Fibroblast of the conjunctiva (primary cell): ENCODE measurements at regions not wholly inside any gene's neighbourhood (a gene's known extent, or its start where the extent isn't known, plus 50 kb on each side); places are given as distances from the start of the nearest gene placed in this dataset.
"Not testable (repeated sequence)": the region's sequence is repeated elsewhere in the genome, so short reads cannot be mapped to it uniquely, and the experiment has no call there.

Source experiments
- DNase-seq: peaks from one replicate; pipeline ENCODE4 v3.0.0-alpha.2; 2010; ENCODE audit warnings: low read depth

DNA sequence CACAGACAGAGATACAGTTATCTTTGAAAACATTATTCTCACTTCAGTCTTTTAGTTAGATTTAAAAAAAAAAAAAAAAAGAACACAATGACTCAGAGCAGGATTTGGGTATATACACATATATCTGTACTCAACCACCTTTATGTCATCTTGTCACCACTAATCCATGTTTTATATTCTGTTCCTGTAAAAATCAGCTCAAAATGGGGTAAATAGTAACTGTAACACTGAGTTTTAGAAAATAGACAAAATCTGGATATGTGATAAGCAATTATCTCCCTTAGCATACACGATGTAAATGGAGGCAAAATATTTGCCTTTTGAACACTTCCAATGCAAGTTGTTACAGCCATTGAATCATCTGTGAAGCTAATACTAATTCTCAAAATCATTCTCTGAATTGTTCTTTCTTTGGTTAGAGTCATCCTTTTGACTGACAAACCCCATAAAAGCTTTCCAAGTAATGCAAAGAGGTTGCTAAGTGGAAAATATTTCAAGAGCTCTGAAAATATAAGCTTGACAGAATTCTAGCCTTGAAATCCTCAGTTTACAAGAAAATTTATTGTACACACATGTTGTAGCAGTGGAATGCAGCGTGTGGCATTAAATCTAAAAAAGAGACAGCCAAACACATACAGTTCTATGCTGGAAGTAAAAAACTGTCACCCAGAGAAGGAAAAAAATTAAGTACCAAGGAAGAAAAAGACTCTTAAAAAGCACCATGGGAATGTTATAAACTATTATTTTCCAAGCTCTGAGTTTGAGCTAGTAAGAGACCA is 502.2 kb upstream of the PHF14 start:
- DNase-seq: no peak

DNA sequence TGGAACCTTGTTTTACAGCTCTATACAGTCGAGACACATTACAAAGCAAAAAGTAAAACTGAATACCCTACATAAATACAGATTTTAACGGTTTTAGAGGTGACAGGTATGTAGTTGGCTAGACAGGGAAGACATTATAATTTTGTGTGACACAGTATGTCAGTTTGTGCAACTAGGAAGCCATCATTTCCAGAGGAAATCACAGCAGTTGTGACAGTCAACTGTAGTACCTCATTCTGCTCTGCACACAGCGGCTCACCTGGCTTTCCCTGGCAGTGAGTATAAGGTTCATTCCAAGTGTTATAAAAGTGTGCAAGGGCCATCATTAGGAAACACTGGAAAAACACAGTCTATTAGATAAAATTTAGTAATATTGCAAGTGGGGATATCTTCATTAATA is 501.6 kb upstream of the PHF14 start:
- no peak for DNase-seq

DNA sequence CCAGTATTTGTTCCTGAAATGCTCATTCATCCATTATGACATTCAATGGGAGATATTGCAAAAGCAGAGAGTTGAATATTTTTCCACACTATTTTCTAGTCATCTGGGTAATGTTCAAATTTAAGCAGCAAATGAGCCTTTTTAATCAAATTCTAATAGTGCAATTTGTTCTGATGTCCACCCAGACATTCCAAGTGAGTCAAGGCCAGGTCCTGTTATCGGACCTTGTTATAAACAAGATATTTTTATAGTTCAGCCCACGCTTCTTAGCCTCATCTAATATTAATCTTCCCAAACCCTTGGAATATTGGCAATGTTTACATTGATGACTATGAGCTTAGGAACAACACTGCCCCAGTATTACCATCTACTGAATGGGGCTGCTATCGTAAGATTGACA is 500.1 kb upstream of the PHF14 start:
- DNase-seq: no peak

GRCh38 chr7:10474048-10474447 is 499.6 kb upstream of the PHF14 start:
- DNase-seq: no peak

DNA sequence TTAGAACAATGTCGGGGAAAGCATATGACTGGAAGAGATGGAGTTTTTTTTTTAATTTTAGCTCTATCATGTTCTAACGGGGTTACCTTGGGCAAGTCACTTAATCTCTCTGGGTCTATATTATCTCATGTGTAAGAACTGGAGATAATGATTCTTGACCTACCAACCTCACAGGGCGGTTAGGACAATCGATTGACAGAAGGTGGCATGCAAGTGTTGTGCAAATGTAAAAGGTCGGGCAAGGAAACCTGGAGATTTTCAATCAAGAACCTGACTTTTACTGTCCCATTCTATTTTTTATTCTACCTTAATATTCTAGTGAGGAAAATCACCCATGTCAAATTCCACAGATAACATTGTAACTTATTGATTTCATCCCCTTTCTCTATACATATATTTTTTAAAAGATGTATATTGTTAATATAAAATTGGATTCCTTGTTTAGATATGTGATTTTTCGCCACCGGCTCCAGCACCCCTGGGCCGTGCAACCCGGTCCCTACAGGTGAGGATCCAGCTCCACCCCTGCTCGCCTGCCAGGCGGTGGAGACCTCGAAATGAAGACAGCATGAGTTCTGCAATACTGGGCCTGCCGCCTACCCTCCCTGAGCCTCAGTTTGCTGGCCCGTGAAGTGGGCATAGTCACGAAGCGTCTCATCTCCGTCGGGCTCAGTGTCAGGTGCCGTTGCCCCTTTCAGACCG is 497.6 kb upstream of the PHF14 start:
- no peak for DNase-seq

DNA sequence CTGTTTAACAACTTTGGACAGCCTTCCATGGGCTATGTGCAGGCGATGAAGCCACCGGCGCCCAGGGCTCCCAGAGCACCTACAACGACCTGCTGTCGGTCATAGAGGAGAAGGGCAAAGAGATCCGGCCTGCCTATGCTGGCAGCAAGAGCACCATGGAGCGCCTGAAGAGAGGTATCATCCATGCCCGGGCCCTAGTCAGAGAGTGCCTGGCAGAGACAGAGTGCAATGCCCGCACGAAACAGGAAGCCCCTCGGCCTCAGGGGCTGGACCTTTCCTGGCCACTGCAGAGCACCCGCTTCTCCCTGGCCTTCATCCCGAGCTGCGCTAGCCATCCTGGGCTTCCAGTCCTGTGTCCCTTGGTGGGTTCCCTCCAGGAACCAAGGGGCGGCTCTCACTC is 497.0 kb upstream of the PHF14 start:
- DNase-seq: no peak

GRCh38 chr7:10483671-10484070 is 490.0 kb upstream of the PHF14 start:
- no peak for DNase-seq

- no peak for DNase-seq
Observed at GRCh38 chr7:10484767-10485166, 488.9 kb upstream of the PHF14 start.

- DNase-seq: not testable (repeated sequence)
Observed at GRCh38 chr7:10501206-10501884, 472.3 kb upstream of the PHF14 start.

- DNase-seq: no peak
Observed at GRCh38 chr7:10507032-10507431, 466.6 kb upstream of the PHF14 start.

DNA sequence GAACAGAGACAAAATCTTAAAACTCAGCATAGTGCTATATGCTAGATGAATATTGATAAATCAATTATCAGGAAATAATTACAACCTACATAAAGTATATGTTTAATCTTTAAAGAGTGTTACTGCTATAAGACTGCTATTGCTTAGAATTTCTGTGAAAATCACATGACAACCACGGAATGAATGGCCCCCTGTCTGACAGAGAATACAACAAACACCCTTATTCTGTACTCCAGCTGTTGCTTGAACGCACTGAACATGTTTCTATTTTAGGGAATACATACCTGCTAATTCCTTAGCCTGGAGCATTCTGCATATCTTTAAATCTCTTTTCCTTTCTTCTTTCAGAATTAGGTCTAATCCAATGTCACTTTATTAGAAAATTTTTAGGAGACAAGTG is 452.4 kb upstream of the PHF14 start:
- no peak for DNase-seq

DNA sequence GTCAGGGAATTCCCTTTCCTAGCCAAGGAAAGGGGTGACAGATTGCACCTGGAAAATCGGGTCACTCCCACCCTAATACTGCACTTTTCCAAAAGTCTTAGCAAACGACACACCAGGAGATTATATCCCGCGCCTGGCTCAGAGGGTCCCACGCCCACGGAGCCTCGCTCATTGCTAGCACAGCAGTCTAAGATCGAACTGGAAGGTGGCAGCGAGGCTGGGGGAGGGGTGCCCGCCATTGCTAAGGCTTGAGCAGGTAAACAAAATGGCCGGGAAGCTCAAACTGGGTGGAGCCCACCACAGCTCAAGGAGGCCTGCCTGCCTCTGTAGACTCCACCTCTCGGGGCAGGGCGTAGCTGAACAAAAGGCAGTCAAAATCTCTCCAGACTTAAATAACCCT is 440.2 kb upstream of the PHF14 start:
- DNase-seq: not testable (repeated sequence)

DNA sequence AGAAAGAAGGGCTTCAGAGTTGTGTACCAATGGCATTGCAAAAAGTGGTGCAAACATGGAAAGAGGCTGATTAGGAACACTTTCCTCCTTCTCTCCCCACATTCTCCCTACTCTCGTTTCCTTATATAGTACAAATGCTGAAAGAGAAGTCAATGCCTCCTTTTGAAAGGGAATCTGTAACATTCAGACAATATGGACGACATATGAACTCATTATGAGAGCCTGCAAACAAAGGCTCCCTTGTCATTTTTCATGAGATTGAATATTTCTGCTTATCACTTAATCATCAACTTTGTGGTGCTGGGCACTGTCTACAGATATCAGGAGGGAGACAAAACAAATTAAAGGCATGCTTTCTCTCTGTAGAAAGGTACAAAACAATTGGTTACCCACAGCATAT is 437.1 kb upstream of the PHF14 start:
- no peak for DNase-seq

- no peak for DNase-seq
Observed at GRCh38 chr7:10537764-10538163, 435.9 kb upstream of the PHF14 start.

- DNase-seq: no peak
Observed at GRCh38 chr7:10557375-10557774, 416.3 kb upstream of the PHF14 start.

GRCh38 chr7:10560497-10560896 is 413.2 kb upstream of the PHF14 start:
- DNase-seq: no peak

DNA sequence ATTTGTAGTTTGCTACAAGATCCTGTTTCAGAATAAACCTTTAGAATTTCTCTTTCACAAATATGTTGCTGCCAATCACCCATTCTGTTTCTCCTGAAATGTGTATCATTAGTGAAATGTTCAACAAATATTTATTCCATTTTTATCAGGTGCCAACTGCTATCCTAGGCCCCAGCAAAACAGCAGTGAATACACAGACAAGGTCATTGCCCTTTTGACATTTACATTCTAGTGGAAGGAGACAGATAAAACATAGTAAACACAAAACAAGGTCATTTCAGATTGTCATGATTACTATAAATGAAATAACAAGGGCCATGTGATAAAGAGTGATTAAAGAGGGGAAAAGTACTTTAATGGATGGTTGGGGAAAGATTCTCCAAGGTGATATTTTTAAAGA is 404.8 kb upstream of the PHF14 start:
- DNase-seq: no peak

GRCh38 chr7:10571759-10572158 is 401.9 kb upstream of the PHF14 start:
- DNase-seq: no peak

GRCh38 chr7:10577866-10578374 is 395.8 kb upstream of the PHF14 start:
- DNase-seq: no peak

DNA sequence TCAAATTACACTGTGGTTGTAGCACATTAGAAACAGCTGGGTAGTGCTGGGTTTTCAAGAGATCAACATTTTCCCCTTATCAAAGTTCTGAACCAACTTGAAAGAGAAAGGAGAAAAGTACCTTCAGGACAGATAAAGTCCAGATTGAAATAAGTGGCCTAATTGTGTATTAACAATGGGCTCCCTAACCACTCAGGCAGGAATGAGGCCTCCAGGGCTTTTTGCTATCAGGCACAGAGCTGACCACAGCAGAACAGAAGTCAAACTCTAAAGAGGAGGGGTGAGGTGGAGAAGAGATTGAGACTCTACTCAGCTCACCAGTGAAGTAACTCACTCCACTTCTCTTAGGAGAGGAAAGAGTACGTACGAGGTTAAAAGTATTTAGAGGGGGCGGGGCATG is 394.1 kb upstream of the PHF14 start:
- DNase-seq: no peak

DNA sequence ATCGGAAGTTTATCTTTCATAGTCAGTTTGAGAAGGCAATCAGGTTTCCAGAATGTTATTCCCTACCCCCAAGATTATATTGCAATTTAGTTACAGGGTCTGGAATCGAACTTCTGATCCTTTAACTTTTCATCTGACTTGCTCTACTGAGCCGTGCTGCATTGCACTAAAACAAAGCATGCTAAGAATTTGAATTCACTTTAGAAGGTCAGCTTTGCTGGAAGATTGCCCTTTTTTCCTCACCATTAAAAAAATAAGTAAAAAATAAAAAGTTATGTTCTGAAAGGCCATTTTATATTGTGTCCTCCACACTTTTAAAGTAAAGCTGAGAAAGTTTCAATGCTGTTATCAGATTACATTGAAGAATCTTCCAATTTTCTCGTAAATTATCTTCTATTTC is 388.8 kb upstream of the PHF14 start:
- DNase-seq: no peak

DNA sequence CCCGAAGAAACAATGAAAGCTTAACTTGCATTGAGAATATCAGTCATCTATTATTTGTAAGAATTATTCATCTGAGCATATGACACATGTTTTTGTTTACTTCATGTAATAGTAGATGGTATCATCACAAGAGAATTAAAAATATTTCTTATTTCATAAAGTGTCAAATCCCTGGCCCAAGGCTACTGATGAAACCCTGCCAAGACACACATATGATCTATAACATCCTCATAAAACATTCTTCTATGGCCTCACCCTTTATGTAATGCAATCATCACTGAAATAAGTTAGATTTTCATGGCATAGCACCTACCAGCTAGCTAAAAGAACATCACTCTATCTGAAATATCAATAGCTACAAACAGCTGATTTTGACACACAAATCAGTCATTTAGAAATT is 385.6 kb upstream of the PHF14 start:
- DNase-seq: no peak

DNA sequence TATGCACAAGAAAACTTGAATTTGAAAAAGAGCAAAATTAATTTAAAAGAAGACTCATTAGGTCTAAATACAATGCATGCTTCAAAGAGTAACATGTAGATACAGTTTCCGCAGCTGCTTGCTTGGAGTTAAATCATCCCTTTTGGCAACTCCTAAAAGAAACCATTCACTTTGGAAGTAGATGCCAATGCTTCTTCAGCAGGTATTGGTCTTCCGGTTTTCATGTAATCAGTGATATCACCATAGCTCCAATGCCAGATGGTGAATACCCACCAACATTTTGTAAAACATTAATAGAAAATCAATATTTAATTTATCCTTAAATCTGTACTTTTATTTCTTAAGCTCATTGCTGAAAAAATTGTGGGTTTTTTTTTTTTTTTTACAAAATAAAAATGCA is 381.1 kb upstream of the PHF14 start:
- DNase-seq: no peak
